ENCODE measurements at regions not wholly inside any gene's neighbourhood (a gene's known extent, or its start where the extent isn't known, plus 50 kb on each side); places are given as distances from the start of the nearest gene placed in this dataset.

DNA sequence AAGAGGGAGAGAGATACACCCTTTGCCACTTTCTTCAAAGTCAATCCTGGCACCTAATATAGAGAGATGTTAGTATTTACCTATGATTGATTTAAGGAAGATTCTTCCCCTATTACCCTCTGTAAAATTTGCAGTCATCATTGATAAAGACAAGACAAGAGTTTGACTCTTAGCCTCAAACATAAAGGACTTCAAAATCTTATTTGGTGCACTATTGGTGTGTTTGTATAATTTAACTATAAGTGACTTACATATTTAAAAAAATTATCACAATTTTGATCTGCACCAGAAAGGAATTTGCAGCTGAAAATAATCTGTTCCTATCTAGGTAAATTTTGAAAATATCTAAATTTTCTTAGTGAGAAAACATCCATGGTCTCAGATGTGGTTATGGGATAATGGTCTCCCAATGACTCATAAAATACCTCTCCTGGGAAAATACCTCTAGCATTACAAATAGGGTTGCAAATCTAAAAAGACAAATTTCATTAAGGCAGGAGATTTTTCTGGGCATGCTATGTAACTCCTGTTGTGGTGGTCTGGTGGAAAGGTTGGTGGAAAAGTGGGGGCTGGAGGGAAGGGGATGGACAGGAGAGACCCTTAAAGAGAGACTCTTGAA, 173.6 kb upstream of the MED14 start (continued):
- TF ChIP-seq, protein P1, sequence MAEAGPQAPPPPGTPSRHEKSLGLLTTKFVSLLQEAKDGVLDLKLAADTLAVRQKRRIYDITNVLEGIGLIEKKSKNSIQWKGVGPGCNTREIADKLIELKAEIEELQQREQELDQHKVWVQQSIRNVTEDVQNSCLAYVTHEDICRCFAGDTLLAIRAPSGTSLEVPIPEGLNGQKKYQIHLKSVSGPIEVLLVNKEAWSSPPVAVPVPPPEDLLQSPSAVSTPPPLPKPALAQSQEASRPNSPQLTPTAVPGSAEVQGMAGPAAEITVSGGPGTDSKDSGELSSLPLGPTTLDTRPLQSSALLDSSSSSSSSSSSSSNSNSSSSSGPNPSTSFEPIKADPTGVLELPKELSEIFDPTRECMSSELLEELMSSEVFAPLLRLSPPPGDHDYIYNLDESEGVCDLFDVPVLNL (CRISPR knock-in tag; IDR thresholded peaks at IDR 0.05; ENCODE audit: borderline replicate concordance, low read depth) = no peak
- TF ChIP-seq TEAD1 (CRISPR knock-in tag; IDR thresholded peaks at IDR 0.05) (no peak), IRF2 (CRISPR knock-in tag; IDR thresholded peaks at IDR 0.05; ENCODE audit: borderline replicate concordance, low read depth) (no peak)

DNA sequence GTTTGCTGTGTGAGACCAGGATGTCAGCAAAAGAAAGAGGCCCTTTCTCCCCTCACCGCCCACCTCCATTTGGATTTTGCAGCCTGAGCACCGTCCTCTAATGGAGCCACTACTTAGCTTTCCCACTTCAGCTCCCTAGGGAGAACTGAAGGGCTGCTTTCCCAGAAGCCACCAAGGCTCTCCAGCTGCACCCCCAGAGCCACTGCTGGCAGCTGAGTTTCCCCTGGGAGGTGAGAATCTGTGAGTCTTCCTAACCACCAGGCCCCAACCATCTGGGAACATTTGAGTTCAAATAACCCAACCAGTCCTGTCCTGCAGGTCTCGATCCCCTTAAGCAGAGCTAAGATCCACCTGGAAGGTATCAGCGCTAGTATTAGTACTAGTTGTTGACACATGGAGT, 173.1 kb upstream of the USP9X start:
- POLR2A ChIA-PET = no interaction called here
- TF ChIP-seq TEAD4 (CRISPR knock-in tag; IDR thresholded peaks at IDR 0.05) = no peak
- TF ChIP-seq CTCF (IDR thresholded peaks at IDR 0.05) = no peak
- TF ChIP-seq, protein P2, sequence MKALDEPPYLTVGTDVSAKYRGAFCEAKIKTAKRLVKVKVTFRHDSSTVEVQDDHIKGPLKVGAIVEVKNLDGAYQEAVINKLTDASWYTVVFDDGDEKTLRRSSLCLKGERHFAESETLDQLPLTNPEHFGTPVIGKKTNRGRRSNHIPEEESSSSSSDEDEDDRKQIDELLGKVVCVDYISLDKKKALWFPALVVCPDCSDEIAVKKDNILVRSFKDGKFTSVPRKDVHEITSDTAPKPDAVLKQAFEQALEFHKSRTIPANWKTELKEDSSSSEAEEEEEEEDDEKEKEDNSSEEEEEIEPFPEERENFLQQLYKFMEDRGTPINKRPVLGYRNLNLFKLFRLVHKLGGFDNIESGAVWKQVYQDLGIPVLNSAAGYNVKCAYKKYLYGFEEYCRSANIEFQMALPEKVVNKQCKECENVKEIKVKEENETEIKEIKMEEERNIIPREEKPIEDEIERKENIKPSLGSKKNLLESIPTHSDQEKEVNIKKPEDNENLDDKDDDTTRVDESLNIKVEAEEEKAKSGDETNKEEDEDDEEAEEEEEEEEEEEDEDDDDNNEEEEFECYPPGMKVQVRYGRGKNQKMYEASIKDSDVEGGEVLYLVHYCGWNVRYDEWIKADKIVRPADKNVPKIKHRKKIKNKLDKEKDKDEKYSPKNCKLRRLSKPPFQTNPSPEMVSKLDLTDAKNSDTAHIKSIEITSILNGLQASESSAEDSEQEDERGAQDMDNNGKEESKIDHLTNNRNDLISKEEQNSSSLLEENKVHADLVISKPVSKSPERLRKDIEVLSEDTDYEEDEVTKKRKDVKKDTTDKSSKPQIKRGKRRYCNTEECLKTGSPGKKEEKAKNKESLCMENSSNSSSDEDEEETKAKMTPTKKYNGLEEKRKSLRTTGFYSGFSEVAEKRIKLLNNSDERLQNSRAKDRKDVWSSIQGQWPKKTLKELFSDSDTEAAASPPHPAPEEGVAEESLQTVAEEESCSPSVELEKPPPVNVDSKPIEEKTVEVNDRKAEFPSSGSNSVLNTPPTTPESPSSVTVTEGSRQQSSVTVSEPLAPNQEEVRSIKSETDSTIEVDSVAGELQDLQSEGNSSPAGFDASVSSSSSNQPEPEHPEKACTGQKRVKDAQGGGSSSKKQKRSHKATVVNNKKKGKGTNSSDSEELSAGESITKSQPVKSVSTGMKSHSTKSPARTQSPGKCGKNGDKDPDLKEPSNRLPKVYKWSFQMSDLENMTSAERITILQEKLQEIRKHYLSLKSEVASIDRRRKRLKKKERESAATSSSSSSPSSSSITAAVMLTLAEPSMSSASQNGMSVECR (CRISPR knock-in tag; IDR thresholded peaks at IDR 0.05; ENCODE audit: borderline replicate concordance) = no peak
- TF ChIP-seq CBFB (CRISPR knock-in tag; IDR thresholded peaks at IDR 0.05; ENCODE audit: low read depth) = no peak
- TF ChIP-seq ZBTB43 (CRISPR knock-in tag; IDR thresholded peaks at IDR 0.05) = no peak
- TF ChIP-seq, protein P3, sequence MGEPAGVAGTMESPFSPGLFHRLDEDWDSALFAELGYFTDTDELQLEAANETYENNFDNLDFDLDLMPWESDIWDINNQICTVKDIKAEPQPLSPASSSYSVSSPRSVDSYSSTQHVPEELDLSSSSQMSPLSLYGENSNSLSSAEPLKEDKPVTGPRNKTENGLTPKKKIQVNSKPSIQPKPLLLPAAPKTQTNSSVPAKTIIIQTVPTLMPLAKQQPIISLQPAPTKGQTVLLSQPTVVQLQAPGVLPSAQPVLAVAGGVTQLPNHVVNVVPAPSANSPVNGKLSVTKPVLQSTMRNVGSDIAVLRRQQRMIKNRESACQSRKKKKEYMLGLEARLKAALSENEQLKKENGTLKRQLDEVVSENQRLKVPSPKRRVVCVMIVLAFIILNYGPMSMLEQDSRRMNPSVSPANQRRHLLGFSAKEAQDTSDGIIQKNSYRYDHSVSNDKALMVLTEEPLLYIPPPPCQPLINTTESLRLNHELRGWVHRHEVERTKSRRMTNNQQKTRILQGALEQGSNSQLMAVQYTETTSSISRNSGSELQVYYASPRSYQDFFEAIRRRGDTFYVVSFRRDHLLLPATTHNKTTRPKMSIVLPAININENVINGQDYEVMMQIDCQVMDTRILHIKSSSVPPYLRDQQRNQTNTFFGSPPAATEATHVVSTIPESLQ (CRISPR knock-in tag; IDR thresholded peaks at IDR 0.05) = no peak
- no peak for TF ChIP-seq IRF2 (CRISPR knock-in tag; IDR thresholded peaks at IDR 0.05; ENCODE audit: borderline replicate concordance, low read depth)
- TF ChIP-seq STAT6 (CRISPR knock-in tag; conservative IDR thresholded peaks at IDR 0.05; ENCODE audit: low read depth) = no peak
- no peak for TF ChIP-seq E2F5 (CRISPR knock-in tag; IDR thresholded peaks at IDR 0.05)
- no peak for TF ChIP-seq NFYB (CRISPR knock-in tag; conservative IDR thresholded peaks at IDR 0.05; ENCODE audit: low read depth)
- peaks cover 9% of the 10 kb centered on the region for H3K4me1 Mint-ChIP-seq
- H3K36me3 Mint-ChIP-seq = peaks cover 2% of the 10 kb centered on the region; the same call in 1 of the 2 replicates
- CTCF ChIA-PET = no interaction called here
- no peak overlapping the region for H3K4me3 Mint-ChIP-seq
- H3K27me3 Mint-ChIP-seq (ENCODE audit: low read depth) = no peaks in the 10 kb centered on the region
- peaks cover 5% of the 10 kb centered on the region; the same call in 1 of the 2 replicates for H3K9me3 Mint-ChIP-seq
- ATAC-seq (no peak), DNase-seq (ENCODE audit: low spot score) (no peak)
- no peak overlapping the region for H3K27ac Mint-ChIP-seq
